ENCODE measurements at regions not wholly inside any gene's neighbourhood (a gene's known extent, or its start where the extent isn't known, plus 50 kb on each side); places are given as distances from the start of the nearest gene placed in this dataset.

- ChIA-PET POLR2A (ENCODE audit: unreplicated experiment) (no interaction called here), CTCF (no interaction called here)
- no peaks in the 10 kb centered on the region for H3K36me3 ChIP-seq (ENCODE audit: control insufficient read depth, insufficient read depth, low read length)
- no peak overlapping the region for H2AK5ac ChIP-seq (ENCODE audit: low read depth, low read length)
- no peak overlapping the region for H3K9ac ChIP-seq (ENCODE audit: low read depth, low read length)
- H4K8ac ChIP-seq (ENCODE audit: low read depth in 2 of 2, low read length in 2 of 2), result no peak overlapping the region
- DNase-seq (no peak), ATAC-seq (ENCODE audit: low read depth) (no peak)
- H3K4me2 ChIP-seq (ENCODE audit: low read depth, low read length), result no peak overlapping the region
- no peaks in the 10 kb centered on the region for H4K20me1 ChIP-seq (ENCODE audit: insufficient read depth, low read length)
- WGBS, 2 experiments (ENCODE audit: extremely low coverage in 2 of 2, insufficient read length in 1 of 2), result no CpG with 5 or more reads among the region's 2 CpGs
- no peak overlapping the region for H2AK9ac ChIP-seq (replicated peaks; ENCODE audit: low read depth, low read length, poor library complexity)
- no peak overlapping the region for H4K91ac ChIP-seq (ENCODE audit: insufficient read depth, low read depth, low read length)
- no peak overlapping the region for H3K18ac ChIP-seq (ENCODE audit: low read depth, low read length)
- H3K4ac ChIP-seq (ENCODE audit: low read depth, low read length), result no peak overlapping the region
- no peaks in the 10 kb centered on the region for H3K27me3 ChIP-seq (ENCODE audit: control insufficient read depth, insufficient read depth, low read length)
- in situ Hi-C loops (cut with MboI; ENCODE audit: low sequenced_read_pairs), result no loop called here
- H3K56ac ChIP-seq (ENCODE audit: extremely low read depth, insufficient read depth, low read length), result no peak overlapping the region
- H2AFZ ChIP-seq (replicated peaks; ENCODE audit: low read length, poor library complexity), result no peak overlapping the region
- no peak overlapping the region for H3K4me3 ChIP-seq (ENCODE audit: insufficient read depth, low read depth, low read length)
- intact Hi-C loops (cut with micrococcal nuclease), result no loop called here
- H3K9me1 ChIP-seq (ENCODE audit: insufficient read depth, low read length), result no peaks in the 10 kb centered on the region
- H2BK15ac ChIP-seq (ENCODE audit: low read depth, low read length), result no peak overlapping the region
- TF ChIP-seq MAFK (IDR thresholded peaks at IDR 0.05; ENCODE audit: low read depth, low read length) (no peak), BHLHE40 (IDR thresholded peaks at IDR 0.05; ENCODE audit: low read depth, low read length) (no peak), CHD1 (IDR thresholded peaks at IDR 0.05; ENCODE audit: low read depth, low read length) (no peak), NFE2L2 (IDR thresholded peaks at IDR 0.05; ENCODE audit: low read depth, low read length) (no peak), CEBPB (IDR thresholded peaks at IDR 0.05; ENCODE audit: low read depth, low read length) (no peak), FOS (IDR thresholded peaks at IDR 0.05; ENCODE audit: low read depth, low read length) (no peak), USF2 (IDR thresholded peaks at IDR 0.05; ENCODE audit: low read depth, low read length) (no peak), POLR2A (IDR thresholded peaks at IDR 0.05; ENCODE audit: low read depth, low read length) (no peak), RFX5 (IDR thresholded peaks at IDR 0.05; ENCODE audit: low read depth, low read length) (no peak), RCOR1 (IDR thresholded peaks at IDR 0.05; ENCODE audit: insufficient replicate concordance, low read length) (no peak), SMC3 (IDR thresholded peaks at IDR 0.05; ENCODE audit: low read depth, low read length) (no peak), MXI1 (IDR thresholded peaks at IDR 0.05; ENCODE audit: borderline replicate concordance, low read depth, low read length) (no peak), CTCF (conservative IDR thresholded peaks at IDR 0.05; ENCODE audit: low read depth, low read length) (no peak), ELK1 (IDR thresholded peaks at IDR 0.05; ENCODE audit: borderline replicate concordance, low read depth, low read length) (no peak), MAZ (IDR thresholded peaks at IDR 0.05; ENCODE audit: borderline replicate concordance, low read depth, low read length) (no peak)
- dilution Hi-C loops (cut with HindIII; ENCODE audit: low sequenced_read_pairs, unreplicated experiment), result no loop called here
- no peaks in the 10 kb centered on the region for H3K9me3 ChIP-seq (ENCODE audit: control insufficient read depth, insufficient read depth, low read length)
- no peak overlapping the region for H2BK5ac ChIP-seq (ENCODE audit: low read depth, low read length, poor library complexity, severe bottlenecking)
- H3K4me1 ChIP-seq (ENCODE audit: control insufficient read depth, insufficient read depth, low read length), result no peaks in the 10 kb centered on the region
- BruUV-seq (replicated peaks), result no TSS peak
- no peak overlapping the region for H3K14ac ChIP-seq (replicated peaks; ENCODE audit: low read depth, low read length)
- no peak overlapping the region for H3K27ac ChIP-seq (ENCODE audit: insufficient read depth, low read length)
- H2BK20ac ChIP-seq (ENCODE audit: low read depth, low read length), result no peak overlapping the region
- no peaks in the 10 kb centered on the region for H3K79me1 ChIP-seq (ENCODE audit: low read depth in 1 of 2, low read length in 2 of 2)
- no peak overlapping the region for H2BK120ac ChIP-seq (ENCODE audit: low read depth, low read length)
- H3K23ac ChIP-seq (ENCODE audit: low read depth, low read length), result no peak overlapping the region
- no peak overlapping the region for H4K5ac ChIP-seq (ENCODE audit: low read depth, low read length)
Measured at GRCh38 chr15:61748529-61748928, 311.7 kb downstream of the VPS13C start.
